HG02885 (cell line): ENCODE measurements at regions not wholly inside any gene's neighbourhood (a gene's known extent, or its start where the extent isn't known, plus 50 kb on each side); places are given as distances from the start of the nearest gene placed in this dataset.
A peak's percentile ranks its signal among the peaks of the same experiment; 100 is the strongest.

ENCODE experiments used
- ATAC-seq: cut with Tn5 transposase; IDR thresholded peaks from one replicate; pipeline ENCODE4 v1.9.1; 2021; ENCODE audit warnings: mild to moderate bottlenecking; ENCODE audit not compliant: unreplicated experiment, poor library complexity

DNA sequence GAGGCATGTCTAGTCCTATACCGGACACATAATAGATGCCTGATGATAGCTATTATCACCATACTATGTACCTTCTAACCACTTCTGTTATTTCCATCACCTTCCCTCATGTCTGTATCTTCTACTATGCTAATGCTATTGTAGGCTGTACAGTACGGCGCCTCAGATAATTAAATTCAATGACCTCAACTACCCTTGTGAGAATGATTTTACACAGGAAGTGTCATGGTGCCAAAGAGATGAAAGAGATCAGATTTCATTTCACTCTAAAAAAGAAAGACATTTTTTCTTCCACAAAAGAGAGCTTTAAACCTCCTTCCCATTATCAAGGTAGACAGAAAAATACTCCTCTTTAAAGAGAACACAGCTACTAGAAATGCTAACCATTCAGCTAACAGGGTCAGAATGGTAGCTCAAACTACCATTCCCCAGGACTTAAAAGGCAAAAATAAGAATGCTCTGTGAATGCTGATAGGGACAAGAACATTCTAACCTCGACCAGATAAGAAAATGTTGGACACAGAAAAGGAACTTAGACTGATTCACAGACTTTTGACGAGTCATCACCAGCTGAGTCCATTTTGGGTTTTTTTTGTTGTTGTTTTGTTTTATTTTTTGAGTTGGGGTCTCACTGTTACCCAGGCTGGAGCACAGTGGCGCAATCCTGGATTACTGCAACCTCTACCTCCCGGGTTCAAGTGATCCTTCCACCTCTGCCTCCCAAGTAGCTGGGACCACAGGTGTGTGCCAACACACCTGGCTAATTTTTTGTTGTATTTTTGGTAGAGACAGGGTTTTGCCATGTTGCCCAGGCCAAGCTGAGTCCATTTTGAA, 99.2 kb upstream of the RAPGEF2 start:
- no peak for ATAC-seq

DNA sequence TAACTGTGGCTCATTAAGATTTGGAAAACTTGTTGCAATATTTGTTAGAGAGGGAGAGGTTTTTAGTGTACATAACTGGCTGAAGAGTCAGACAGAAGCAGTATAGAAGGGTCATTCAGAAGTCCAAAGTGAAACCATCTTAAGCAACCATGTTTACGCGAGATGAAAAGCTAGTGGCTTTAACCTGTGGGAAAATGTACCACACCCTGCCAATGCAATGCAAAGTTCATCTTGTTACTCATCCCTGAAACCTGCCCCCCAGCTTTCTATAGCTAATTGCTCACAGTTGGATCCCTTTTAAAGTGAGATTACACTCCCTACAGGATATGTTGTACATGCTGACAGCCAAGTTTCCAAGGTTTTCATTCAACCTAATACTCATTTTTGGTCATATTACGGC, 96.7 kb upstream of the RAPGEF2 start:
- no peak for ATAC-seq

DNA sequence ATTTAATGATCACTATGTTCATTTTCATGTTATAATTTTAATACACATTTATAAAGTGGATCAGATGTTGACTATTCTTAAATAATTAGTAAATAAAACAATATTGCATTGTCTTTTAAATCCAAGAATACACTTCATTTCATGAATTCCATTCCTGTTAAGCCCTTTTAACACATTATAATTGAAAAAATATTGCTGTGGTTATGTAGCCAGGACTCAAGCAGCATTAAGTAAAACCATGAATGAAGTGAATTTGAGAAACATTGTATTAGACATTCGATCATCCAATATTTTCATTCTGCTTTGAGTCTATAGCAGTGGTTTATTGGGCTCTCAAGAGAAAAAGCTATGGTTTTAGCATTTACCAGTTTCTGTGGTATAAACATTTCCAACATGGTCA, 94.2 kb upstream of the RAPGEF2 start:
- ATAC-seq = no peak

DNA sequence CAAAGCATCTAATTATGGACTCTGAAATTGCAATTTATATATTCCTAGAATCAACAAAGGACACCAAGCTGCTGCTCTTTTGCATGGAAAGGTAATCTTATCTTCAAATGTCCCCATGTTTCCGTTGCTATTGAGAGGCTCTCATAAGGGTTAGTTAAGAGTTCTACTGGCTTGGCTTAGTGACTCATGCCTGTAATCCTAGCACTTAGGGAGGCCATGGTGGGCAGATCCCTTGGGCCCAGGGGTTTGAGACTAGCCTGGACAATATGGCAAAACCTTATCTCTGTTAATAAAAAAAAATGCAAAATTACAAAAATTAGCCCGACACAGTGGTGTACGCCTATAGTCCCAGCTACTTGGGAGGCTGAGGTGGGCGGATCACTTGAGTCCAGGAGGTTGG, 93.4 kb upstream of the RAPGEF2 start:
- no peak for ATAC-seq

DNA sequence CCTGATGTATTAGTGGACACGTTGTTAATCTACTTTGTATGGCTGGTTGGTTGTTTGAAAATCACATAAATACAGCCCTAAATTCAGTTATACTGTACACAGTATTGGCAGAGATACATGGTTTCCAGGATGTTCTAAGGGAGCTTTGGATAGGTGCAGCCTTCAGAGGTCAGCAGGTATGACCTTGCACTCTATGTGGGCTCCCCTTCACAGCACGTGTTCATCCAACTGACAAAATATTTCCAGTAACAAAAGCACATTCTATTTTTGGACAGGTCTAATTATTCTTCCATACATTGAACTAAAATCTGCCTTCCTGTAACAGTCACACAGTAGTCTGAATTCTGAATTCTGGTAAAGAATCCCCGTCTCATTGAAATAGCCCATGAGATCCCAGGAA, 92.8 kb upstream of the RAPGEF2 start:
- no peak for ATAC-seq

DNA sequence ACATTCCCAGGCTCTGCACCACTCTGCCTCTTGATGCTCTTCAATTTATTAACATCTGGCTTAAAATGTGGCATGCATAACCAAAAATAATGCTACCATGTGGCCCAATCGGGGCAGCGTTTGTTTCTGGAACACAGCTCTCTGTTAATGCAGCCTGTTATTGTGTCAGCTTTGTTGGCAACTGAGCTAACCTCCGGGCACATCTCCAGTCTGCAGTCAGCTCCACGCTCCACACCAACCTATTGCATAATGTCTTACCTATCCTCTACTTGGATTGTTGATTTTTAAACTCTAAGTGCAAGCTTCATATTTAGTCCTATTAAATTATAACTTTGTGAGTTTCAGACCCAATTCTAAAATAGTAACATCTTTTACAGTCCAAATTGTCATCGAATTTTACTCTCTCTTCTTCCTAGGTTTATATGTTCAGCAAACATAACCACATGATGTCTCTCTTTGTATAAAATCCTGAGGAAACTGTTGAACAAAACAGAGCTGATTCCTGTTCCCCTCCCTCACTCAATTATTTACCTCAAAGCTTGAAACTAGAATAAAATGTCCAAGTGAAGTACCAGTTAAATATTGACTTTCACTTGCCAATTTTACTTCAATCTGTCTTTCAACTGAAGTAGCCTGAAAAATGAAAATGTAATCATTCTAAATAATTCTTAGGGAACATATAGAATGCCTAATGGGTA, 92.2 kb upstream of the RAPGEF2 start:
- ATAC-seq = no peak

- ATAC-seq = no peak
Measured at GRCh38 chr4:159012381-159012780, 90.5 kb upstream of the RAPGEF2 start.

- no peak for ATAC-seq
Measured at GRCh38 chr4:159013692-159014091, 89.2 kb upstream of the RAPGEF2 start.

GRCh38 chr4:159014859-159015258, 88.0 kb upstream of the RAPGEF2 start:
- no peak for ATAC-seq

GRCh38 chr4:159015841-159016240, 87.0 kb upstream of the RAPGEF2 start:
- ATAC-seq = no peak

DNA sequence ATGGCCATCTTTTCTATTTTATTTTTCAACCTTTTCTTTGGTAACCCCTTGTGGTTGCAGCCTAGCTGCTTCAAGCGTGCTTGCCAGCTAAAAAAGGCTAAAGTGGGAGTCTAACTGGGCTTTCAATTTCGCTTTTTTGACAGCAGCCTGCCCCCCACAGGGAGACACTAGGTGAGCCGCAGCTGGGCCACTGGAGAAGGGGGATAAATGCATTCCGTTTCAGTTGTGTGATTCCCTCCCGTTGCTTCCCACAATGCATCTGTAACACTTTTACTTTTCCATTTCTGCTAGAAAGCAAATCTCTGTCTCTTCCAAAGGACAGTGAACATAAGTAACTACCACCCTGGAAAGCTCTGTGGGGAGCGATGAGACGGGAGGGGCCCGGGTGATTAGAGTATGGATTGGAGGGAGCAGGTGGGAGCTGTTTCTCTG, 86.3 kb upstream of the RAPGEF2 start:
- ATAC-seq = peak; percentile 64

- peak; percentile 47 for ATAC-seq
Measured at GRCh38 chr4:159017323-159018026, 85.4 kb upstream of the RAPGEF2 start.

- peak; percentile 94 for ATAC-seq
Measured at GRCh38 chr4:159018062-159018629, 84.7 kb upstream of the RAPGEF2 start.

DNA sequence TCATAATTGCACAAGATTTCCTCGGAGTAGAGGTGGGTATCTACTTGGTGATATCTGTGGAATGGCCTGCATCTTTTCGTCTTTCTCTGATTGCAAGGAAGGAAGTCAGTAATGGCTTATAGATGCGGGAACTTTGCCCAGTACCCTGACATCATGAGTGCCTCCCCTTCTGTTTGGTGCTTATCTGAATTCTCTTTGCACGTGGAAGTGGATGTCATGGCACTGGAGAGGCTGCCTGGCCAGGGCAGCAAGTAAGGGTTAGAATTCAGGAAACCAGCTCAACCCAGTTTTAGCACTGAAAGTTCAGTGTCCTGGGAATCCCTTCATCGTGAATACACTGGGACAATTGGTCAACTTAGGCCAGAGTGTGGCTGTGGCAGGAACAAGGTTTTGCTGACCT, 83.5 kb upstream of the RAPGEF2 start:
- no peak for ATAC-seq

- ATAC-seq = no peak
Measured at GRCh38 chr4:159021597-159022385, 81.1 kb upstream of the RAPGEF2 start.

GRCh38 chr4:159023741-159024140, 79.1 kb upstream of the RAPGEF2 start:
- no peak for ATAC-seq

- ATAC-seq = no peak
Measured at GRCh38 chr4:159024266-159024665, 78.6 kb upstream of the RAPGEF2 start.

DNA sequence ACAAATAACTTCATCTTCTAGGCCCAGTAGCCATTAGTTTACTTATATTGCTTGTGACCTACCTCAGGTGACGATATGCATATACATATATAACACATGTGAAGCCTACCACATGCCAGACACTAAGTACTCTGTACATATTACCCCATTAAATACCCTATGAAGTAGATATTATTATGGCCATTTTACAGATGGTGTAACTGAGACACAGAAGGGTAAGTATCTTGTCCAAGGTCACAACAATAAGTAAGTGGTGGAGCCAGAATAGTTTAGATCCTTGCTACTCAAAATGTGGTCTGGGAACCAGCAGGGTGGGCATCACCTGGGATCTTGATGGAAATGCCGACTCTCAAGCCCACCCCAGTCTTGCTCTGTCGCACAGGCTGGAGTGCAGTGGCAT, 78.1 kb upstream of the RAPGEF2 start:
- ATAC-seq = no peak

DNA sequence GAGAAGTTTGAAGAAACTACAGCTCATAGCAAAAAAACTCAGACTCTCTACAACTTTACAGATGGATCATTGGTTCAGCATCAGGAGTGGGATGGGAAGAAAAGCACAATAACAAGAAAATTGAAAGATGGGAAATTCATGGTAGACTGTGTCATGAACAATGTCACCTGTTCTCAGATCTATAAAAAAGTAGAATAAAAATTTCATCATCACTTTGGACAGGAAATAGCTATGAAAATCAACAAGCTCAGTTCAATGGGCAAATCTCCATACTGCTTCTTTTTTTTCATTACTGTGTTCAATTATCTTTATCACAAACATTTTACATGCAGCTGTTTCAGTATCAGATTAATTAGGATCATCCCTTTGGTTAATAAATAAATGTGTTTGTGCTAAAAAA, 76.5 kb upstream of the RAPGEF2 start:
- no peak for ATAC-seq

DNA sequence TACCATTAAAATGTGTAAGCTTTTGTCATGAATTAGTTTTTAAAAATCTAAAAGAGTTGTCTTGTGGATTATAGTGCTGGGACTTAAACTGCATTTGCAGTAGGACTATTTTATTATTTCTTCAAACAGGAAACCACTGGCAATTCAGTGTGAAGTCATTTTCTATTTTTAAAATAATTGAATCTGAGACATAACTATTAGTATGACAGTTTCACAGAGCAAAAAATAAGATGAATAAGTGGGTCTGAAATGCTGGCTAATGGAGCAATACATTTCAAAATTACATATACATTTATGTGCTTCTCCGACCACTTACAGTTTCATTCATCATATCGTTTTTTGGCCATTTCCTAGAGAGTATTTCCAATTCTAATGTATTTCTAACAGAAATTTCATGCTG, 75.3 kb upstream of the RAPGEF2 start:
- ATAC-seq = peak; percentile 87
